ENCODE measurements at regions not wholly inside any gene's neighbourhood (a gene's known extent, or its start where the extent isn't known, plus 50 kb on each side); places are given as distances from the start of the nearest gene placed in this dataset.

GRCh38 chr2:172173174-172173706, 70.5 kb upstream of the DLX2 start:
- Histone ChIP-seq H3K4me3 (peak overlapping the region in 2 of 4 donors; percentile 56 to 59), H3K9me3 (no peaks in the 10 kb centered on the region), H3K4me1 (peaks cover 0 to 12% (median 12%) of the 10 kb centered on the region in 4 donors), H3K27me3 (peaks cover 0 to 23% (median 8%) of the 10 kb centered on the region in 4 donors), H3K27ac (replicated peaks in 1 of 4) (no peak overlapping the region), H3K36me3 (no peaks in the 10 kb centered on the region)
- TF ChIP-seq POLR2A (IDR thresholded peaks at IDR 0.05; ENCODE audit: low read depth) (no peak), EP300 (IDR thresholded peaks at IDR 0.05) (no peak), POLR2AphosphoS5 (IDR thresholded peaks at IDR 0.05) (no peak), CTCF (IDR thresholded peaks at IDR 0.05) (no peak)
- no peak for DNase-seq (ENCODE audit: extremely low spot score)
- 85% methylated on average over 8 of the region's 8 CpGs for WGBS
- intact Hi-C loops (cut with DNase I) = loop anchor here (2.0 kb wide), 1 partner anchor 292 kb away; no protein-coding TSS in a partner anchor

- DNase-seq (ENCODE audit: extremely low spot score) = no peak
- no peak overlapping the region for H3K27ac ChIP-seq (replicated peaks in 1 of 4)
- intact Hi-C loops (cut with DNase I) = no loop called here
- peaks cover 2 to 18% (median 10%) of the 10 kb centered on the region in 4 donors for H3K4me1 ChIP-seq
- H3K4me3 ChIP-seq = no peak overlapping the region
- H3K9me3 ChIP-seq = no peaks in the 10 kb centered on the region
- TF ChIP-seq CTCF (IDR thresholded peaks at IDR 0.05) (no peak), EP300 (IDR thresholded peaks at IDR 0.05) (no peak), POLR2A (IDR thresholded peaks at IDR 0.05; ENCODE audit: low read depth) (no peak), POLR2AphosphoS5 (IDR thresholded peaks at IDR 0.05) (no peak)
- 81% methylated on average over 3 of the region's 3 CpGs for WGBS
- H3K36me3 ChIP-seq = no peaks in the 10 kb centered on the region
- peaks cover 0 to 10% (median 2%) of the 10 kb centered on the region in 4 donors for H3K27me3 ChIP-seq
These were observed 74.9 kb upstream of the DLX2 start for GRCh38 chr2:172177581-172177980.

- 92% methylated on average over 1 of the region's 1 CpG for WGBS
- TF ChIP-seq POLR2A (IDR thresholded peaks at IDR 0.05; ENCODE audit: low read depth) (no peak), POLR2AphosphoS5 (IDR thresholded peaks at IDR 0.05) (no peak), CTCF (IDR thresholded peaks at IDR 0.05) (no peak), EP300 (IDR thresholded peaks at IDR 0.05) (no peak)
These were observed 75.3 kb upstream of the DLX2 start for GRCh38 chr2:172177996-172178395.

GRCh38 chr2:172179045-172179701, 76.5 kb upstream of the DLX2 start:
- TF ChIP-seq POLR2AphosphoS5 (IDR thresholded peaks at IDR 0.05) (no peak), CTCF (IDR thresholded peaks at IDR 0.05) (no peak), EP300 (IDR thresholded peaks at IDR 0.05) (no peak), POLR2A (IDR thresholded peaks at IDR 0.05; ENCODE audit: low read depth) (no peak)
- Histone ChIP-seq H3K9me3 (no peaks in the 10 kb centered on the region), H3K27ac (replicated peaks in 1 of 4) (no peak overlapping the region), H3K4me3 (no peak overlapping the region), H3K4me1 (peaks cover 0 to 12% (median 6%) of the 10 kb centered on the region in 4 donors), H3K36me3 (no peaks in the 10 kb centered on the region), H3K27me3 (no peaks in the 10 kb centered on the region)
- no peak for DNase-seq (ENCODE audit: extremely low spot score)
- intact Hi-C loops (cut with DNase I) = no loop called here
- WGBS = 65% methylated on average over 4 of the region's 4 CpGs

More at GRCh38 chr2:172177996-172178395, 75.3 kb upstream of the DLX2 start:
- H3K27me3 ChIP-seq = peaks cover 0 to 6% (median 0%) of the 10 kb centered on the region in 4 donors
- H3K4me3 ChIP-seq = no peak overlapping the region
- intact Hi-C loops (cut with DNase I) = no loop called here
- no peak overlapping the region for H3K27ac ChIP-seq (replicated peaks in 1 of 4)
- H3K36me3 ChIP-seq = no peaks in the 10 kb centered on the region
- H3K9me3 ChIP-seq = no peaks in the 10 kb centered on the region
- no peak for DNase-seq (ENCODE audit: extremely low spot score)
- H3K4me1 ChIP-seq = peaks cover 2 to 14% (median 6%) of the 10 kb centered on the region in 4 donors
